ENCODE measurements at regions not wholly inside any gene's neighbourhood (a gene's known extent, or its start where the extent isn't known, plus 50 kb on each side); places are given as distances from the start of the nearest gene placed in this dataset.

- DNase-seq (ENCODE audit: extremely low read depth, low read depth, low spot score) = no peak
These were observed 122.7 kb upstream of the ADRA1D start for GRCh38 chr20:4371623-4372251.

DNA sequence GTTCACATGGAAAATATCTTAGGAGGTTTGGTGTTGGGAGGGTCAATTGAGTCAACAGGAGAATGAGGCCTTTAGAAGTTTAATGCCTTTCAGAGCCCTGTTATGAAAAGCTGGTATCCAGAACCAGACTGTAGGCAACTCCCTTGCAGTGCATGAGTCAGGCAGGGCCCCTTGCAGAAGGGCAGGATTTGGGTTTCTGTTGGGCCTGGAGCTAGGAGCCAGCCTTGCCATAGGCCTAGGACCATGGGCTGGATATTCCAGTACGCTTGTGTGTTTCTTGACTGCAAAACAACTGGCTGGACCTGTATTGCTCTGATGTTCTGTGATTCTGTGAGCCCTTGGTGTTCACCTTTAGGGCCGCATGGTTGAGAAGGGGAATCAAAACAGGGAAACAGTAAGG, 121.8 kb upstream of the ADRA1D start:
- DNase-seq (ENCODE audit: extremely low read depth, low read depth, low spot score) = no peak

DNA sequence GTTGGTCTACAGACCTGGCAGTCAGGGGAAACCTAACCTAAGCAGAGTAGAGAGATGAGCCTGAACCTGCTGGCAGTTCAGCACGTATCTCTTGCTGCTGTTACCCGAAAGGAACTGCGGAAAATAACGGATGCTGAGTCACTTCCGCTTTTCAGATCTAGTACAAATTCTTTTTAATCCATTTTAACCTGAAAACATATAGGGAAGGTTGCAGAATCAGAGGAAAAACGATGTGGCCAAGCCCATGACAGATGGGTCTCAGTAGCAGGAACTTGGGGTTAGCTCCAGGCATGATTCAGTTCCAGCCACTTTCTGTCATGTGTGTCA, 120.7 kb upstream of the ADRA1D start:
- DNase-seq (ENCODE audit: extremely low read depth, low read depth, low spot score) = peak; percentile 18

DNA sequence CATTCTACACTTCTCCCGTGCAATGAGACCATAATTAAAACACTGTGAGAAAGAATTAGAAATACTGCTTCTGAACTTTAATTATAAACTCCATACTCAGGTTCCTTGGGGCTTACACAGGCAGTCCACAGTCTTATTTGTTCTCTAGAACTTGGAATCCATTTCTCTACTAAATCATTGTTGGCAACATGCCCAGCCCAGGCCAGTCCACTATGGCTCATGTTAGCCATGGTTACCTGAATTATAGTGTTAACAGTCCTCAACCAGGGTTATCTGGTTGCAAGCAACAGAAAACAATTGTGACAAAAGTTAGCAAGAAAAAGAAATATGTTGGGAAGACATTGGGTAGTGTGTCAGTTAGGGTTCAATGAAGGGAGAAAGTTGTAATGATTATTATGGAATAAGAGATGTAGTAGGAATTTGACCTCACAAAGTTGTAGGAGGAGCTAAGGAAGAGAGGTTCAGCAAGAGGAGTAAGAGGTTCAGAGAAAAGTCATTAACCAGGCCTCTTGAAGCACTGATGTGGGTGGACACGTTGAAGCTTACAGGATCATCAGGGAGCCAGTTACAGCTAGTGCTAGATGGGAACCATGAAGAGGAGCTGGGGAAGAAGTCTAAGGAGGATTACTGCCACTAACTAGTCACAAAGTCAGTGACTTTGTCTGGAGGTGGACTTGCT, 120.2 kb upstream of the ADRA1D start:
- no peak for DNase-seq (ENCODE audit: extremely low read depth, low read depth, low spot score)

- no peak for DNase-seq (ENCODE audit: extremely low read depth, low read depth, low spot score)
These were observed 117.0 kb upstream of the ADRA1D start for GRCh38 chr20:4366076-4366475.

GRCh38 chr20:4358552-4358951, 109.5 kb upstream of the ADRA1D start:
- DNase-seq (ENCODE audit: extremely low read depth, low read depth, low spot score) = no peak

DNA sequence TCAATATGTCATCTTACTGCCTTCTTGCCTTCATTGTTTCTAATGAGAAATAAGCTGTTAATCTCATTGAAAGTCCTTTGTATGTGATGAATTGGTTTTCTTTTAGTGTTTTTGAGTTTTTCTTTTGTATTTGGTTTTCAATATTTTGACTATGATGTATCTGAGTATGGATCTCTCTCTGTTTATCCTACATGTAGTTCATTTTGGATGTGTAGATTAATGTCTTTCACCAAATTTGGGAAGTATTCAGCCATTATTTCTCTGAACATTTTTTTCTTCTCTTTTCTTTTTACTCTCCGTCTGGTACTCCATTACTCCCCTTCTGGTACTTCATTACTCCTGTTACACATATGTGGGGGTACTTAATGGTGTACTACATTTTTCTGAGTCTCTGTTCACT, 103.3 kb upstream of the ADRA1D start:
- no peak for DNase-seq (ENCODE audit: extremely low read depth, low read depth, low spot score)

DNA sequence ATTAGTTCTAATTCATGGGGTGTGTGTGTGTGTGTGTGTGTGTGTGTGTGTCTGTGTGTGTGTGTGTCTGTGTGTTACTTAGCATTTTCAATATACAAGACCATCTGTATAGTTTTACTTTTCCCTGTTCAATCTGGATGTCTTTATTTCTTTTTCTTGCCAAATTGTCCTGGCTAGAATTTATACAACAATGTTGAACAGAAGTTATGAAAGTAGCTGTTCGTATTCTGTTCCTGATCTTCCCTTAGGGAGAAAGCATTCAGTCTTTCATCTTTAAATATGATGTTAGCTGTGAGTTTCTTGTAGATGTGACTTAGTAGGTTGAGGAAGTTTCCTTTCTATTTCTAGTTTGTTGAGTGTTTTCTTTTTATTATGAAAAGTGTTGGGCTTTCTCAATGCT, 101.0 kb upstream of the ADRA1D start:
- DNase-seq (ENCODE audit: extremely low read depth, low read depth, low spot score) = no peak

DNA sequence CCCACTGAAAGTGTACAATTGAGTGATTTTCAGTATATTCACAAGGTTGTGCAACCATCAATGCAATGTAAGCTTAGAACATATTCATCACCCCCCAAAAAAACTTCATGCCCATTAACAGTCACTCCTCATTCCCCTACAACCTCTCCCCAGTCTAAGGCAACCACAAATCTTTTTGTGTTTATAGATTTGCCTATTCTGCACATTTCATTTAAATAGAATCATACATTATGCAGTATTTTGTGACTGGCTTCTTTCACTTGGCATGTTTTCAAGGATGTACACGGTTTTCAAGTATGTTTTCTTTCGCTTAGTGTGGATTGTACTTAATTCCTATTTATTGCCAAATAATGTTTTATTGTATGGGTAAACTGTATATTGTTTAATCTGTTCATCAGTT, 95.6 kb upstream of the ADRA1D start:
- no peak for DNase-seq (ENCODE audit: extremely low read depth, low read depth, low spot score)

GRCh38 chr20:4342609-4343008, 93.5 kb upstream of the ADRA1D start:
- no peak for DNase-seq (ENCODE audit: extremely low read depth, low read depth, low spot score)

DNA sequence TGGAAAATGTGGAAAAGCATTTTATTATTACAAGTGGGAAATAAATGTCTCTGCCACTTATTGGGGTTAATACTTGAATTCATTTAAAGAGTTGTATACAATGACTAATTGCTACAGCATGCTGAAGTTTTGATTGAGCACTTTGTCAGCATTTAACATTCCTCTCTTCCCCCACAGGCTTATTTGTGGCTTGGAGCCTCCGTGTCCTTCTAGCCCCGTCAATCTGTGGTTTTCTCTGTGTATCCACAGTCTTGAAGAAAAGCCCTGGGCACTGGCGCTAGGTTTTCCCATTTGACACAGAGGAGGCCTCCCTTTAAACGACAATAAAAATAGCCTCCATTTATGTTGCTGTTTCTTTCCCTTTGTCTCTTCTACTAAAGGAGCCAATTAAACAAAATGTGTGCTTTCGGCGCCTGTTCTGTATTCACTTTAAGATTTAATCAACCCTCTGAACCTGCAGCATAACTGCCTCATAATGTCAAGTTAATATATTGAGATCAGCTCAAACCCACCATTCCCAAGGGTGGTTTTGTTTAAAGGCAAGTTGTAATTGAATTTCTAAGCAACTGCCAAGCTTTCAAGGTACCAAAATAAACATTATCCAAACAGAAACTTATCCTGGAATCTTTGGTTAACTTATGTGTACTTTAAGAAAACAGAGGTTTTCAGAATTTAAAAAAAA, 92.9 kb upstream of the ADRA1D start:
- DNase-seq (ENCODE audit: extremely low read depth, low read depth, low spot score) = no peak

DNA sequence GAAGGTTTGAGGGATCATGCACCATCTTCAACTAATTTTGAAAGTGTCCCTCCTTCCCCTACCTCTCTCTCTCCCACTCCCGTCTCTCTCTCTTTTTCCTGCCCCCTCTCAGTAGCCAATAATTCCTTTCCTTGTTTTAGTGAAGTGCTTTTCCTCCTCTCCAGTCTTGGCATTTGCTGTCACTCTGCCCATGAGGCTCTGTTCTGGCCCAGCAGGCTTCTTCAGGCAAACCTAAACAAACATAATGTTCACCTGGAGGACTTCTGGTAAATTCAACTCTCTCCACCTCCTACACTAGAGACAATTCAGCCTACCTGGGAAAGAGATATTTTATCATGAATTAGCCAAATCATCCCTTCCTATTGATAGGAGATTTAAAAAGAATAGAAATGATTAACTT, 86.6 kb upstream of the ADRA1D start:
- no peak for DNase-seq (ENCODE audit: extremely low read depth, low read depth, low spot score)

DNA sequence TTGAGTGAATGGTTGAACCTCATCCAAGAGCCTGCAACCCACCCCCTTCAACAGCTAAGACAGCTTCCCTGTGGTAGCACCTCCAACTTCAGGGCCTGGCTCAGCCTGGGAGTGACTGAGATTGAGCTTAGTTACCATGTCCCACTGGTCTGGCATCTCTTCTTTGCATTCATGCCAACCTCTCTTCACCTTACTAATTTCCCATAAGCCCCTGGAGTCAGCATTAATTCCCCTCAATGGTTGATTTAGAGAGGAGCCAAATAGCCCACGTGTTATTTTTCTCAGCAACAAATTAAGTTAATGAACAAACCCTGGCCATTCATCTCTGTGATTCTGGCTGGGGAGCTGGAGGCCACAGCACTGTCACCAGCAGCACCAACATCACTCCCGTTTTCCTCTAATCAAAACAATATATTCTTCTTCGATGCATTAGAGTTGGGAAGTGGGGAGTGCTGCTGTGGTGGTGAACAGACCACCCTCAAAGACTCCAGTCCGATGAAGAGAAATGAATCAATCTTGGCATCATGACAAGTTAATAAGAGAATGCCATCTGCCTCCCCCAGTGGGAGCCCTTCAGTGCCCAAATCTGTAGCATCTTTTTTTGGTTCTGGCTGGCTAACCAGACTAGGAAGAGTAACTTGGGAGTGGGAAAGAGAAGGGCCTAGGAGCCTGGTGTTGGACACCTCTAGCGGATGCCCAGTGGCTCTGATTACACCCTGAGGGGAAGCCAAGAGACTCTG, 83.2 kb upstream of the ADRA1D start:
- DNase-seq (ENCODE audit: extremely low read depth, low read depth, low spot score) = no peak

DNA sequence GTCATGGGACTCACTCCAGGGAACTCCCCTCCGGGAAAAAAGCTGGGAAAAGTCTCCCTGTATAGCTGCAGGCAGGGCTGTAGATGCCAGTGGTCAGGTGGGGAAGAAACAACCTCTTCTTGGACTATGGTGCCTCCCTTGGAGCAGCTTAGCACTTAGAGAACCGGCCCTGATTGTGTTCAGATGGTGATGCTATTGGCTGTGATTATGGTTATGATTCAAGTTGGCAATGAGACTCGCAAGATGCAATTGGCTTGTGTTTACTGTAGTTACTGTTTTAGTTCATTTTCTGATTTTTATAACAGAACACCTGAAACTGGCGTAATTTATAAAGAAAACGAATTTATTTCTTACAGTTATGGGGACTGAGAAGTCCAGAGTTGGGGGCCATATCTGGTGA, 80.9 kb upstream of the ADRA1D start:
- no peak for DNase-seq (ENCODE audit: extremely low read depth, low read depth, low spot score)

GRCh38 chr20:4329232-4329631, 80.1 kb upstream of the ADRA1D start:
- no peak for DNase-seq (ENCODE audit: extremely low read depth, low read depth, low spot score)

GRCh38 chr20:4328541-4328940, 79.5 kb upstream of the ADRA1D start:
- no peak for DNase-seq (ENCODE audit: extremely low read depth, low read depth, low spot score)

DNA sequence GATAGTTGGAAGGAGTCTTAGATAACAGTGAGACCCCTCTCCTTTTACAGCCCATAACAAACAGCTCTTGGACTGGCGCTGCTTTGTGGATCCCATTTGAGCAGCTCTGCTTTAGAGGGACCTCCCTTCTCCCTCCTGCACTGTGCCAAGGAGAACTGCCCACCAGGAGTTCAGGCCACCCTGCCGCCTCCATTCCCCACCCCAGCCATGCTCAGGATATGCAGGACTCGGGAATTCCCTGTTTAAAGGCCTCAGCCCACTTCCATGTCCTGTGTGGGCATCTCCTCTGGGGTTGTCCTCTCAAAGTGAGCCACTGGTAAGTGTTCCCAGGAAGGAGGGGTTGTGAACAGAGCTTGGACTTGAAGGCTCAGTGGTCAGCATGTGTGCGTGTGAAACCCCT, 78.9 kb upstream of the ADRA1D start:
- no peak for DNase-seq (ENCODE audit: extremely low read depth, low read depth, low spot score)

GRCh38 chr20:4326195-4327065, 77.3 kb upstream of the ADRA1D start:
- DNase-seq (ENCODE audit: extremely low read depth, low read depth, low spot score) = no peak

GRCh38 chr20:4325548-4326187, 76.6 kb upstream of the ADRA1D start:
- no peak for DNase-seq (ENCODE audit: extremely low read depth, low read depth, low spot score)

DNA sequence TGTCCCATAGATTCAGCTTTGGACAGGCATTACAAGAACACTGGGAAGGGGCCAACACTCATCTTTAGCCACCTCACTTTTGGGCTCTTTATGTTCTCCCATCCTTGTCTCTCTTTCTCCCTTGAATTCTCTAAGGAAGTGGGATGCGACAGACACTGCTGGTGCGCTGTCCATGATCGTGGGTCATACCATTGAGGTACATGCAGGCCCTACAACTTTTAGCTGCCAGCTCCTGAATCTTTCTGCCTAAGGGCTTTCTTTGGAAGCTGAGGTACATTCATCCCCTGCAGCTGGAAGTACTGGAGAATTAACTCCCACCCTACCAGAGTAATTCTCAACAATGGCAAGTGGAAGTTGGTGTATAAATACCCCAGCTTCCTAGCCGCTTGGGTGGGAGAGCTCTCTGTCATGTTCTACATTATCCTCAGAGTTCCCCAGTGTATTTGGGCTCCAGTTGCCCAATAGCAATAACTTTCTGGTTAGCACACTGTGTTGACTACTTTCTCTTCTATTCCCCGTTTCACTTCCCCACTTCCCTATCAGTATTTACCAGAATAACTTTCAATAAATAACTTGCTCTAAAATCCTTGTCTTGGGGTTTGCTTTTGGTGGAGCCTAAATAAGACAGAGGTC, 75.6 kb upstream of the ADRA1D start:
- DNase-seq (ENCODE audit: extremely low read depth, low read depth, low spot score) = no peak
